ENCODE measurements at regions not wholly inside any gene's neighbourhood (a gene's known extent, or its start where the extent isn't known, plus 50 kb on each side); places are given as distances from the start of the nearest gene placed in this dataset.

DNA sequence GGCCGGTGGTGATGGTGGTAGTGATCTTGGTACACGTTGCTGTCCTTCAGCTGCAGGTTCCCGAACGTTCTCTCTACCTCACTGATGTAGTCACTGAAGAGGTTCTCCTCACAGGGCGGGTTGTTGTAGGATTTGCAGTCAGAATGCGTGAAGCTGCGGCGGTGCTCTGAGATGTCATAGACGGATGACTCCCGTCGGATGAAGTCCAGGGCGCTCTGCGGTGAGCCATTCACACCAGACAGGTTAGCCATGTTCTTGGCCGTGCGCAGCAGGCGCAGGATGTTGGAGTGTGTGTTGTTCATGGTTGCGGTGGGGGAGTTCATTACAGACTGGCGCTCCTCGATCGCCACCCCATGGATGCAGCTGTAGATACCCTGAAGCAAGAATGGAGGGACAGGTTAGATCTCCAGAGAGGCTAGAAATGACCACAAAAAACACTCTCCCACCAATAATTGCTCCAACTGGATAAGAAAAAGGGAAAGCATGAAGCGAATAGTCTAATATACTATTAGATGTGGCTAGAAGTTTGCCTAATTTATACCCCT, 367.8 kb downstream of the EMP1 start:
- TF ChIP-seq, protein P1, sequence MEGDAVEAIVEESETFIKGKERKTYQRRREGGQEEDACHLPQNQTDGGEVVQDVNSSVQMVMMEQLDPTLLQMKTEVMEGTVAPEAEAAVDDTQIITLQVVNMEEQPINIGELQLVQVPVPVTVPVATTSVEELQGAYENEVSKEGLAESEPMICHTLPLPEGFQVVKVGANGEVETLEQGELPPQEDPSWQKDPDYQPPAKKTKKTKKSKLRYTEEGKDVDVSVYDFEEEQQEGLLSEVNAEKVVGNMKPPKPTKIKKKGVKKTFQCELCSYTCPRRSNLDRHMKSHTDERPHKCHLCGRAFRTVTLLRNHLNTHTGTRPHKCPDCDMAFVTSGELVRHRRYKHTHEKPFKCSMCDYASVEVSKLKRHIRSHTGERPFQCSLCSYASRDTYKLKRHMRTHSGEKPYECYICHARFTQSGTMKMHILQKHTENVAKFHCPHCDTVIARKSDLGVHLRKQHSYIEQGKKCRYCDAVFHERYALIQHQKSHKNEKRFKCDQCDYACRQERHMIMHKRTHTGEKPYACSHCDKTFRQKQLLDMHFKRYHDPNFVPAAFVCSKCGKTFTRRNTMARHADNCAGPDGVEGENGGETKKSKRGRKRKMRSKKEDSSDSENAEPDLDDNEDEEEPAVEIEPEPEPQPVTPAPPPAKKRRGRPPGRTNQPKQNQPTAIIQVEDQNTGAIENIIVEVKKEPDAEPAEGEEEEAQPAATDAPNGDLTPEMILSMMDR (IDR thresholded peaks at IDR 0.05; ENCODE audit: extremely low read depth, low read depth, low read length): no peak

DNA sequence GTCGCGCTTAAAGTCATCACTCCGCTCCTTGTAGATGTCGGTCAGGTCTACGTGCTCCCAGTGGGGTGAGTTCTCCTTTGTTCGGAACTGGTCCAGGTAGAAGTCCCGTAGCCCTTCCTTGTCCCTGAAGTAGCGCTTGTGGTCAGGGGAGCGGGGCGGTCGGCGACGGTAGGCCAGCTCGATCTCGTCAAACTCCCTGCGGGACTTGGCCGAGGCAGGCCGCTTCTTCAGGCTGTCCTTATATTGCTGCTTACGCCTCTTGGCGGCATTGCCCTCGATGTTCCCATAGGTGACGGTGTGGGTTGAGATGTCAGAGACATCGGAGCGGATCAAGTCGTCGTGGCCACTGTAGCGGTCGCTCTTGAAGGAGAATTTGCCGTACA, 367.2 kb downstream of the EMP1 start:
- Histone ChIP-seq H3K79me2 (ENCODE audit: insufficient read depth, low read length) (no peaks in the 10 kb centered on the region), H3K27me3 (ENCODE audit: insufficient read depth, low read length) (no peaks in the 10 kb centered on the region), H3K9me3 (ENCODE audit: low read depth, low read length) (no peaks in the 10 kb centered on the region), H3K4me1 (ENCODE audit: insufficient read depth, low read length) (no peaks in the 10 kb centered on the region), H2AFZ (ENCODE audit: low read length) (no peak overlapping the region), H3K27ac (ENCODE audit: low read depth, low read length) (no peak overlapping the region), H3K4me2 (ENCODE audit: insufficient read depth, low read length) (no peak overlapping the region), H4K20me1 (ENCODE audit: insufficient read depth, low read length) (no peaks in the 10 kb centered on the region), H3K36me3 (ENCODE audit: insufficient read depth, low read length) (no peaks in the 10 kb centered on the region), H3K4me3 (ENCODE audit: insufficient read depth, low read length) (no peak overlapping the region)
- DNase-seq (ENCODE audit: insufficient read length, low spot score, missing footprints): no peak
- TF ChIP-seq, protein P1 (IDR thresholded peaks at IDR 0.05; ENCODE audit: extremely low read depth, low read depth, low read length): no peak

More for the DNA sequence above, 367.8 kb downstream of the EMP1 start:
- Histone ChIP-seq H2AFZ (ENCODE audit: low read length) (no peak overlapping the region), H3K27me3 (ENCODE audit: insufficient read depth, low read length) (no peaks in the 10 kb centered on the region), H3K36me3 (ENCODE audit: insufficient read depth, low read length) (no peaks in the 10 kb centered on the region), H3K4me1 (ENCODE audit: insufficient read depth, low read length) (no peaks in the 10 kb centered on the region), H3K79me2 (ENCODE audit: insufficient read depth, low read length) (no peaks in the 10 kb centered on the region), H3K4me3 (ENCODE audit: insufficient read depth, low read length) (no peak overlapping the region), H3K27ac (ENCODE audit: low read depth, low read length) (no peak overlapping the region), H3K4me2 (ENCODE audit: insufficient read depth, low read length) (no peak overlapping the region), H3K9me3 (ENCODE audit: low read depth, low read length) (no peaks in the 10 kb centered on the region), H4K20me1 (ENCODE audit: insufficient read depth, low read length) (no peaks in the 10 kb centered on the region)
- DNase-seq (ENCODE audit: insufficient read length, low spot score, missing footprints): no peak

DNA sequence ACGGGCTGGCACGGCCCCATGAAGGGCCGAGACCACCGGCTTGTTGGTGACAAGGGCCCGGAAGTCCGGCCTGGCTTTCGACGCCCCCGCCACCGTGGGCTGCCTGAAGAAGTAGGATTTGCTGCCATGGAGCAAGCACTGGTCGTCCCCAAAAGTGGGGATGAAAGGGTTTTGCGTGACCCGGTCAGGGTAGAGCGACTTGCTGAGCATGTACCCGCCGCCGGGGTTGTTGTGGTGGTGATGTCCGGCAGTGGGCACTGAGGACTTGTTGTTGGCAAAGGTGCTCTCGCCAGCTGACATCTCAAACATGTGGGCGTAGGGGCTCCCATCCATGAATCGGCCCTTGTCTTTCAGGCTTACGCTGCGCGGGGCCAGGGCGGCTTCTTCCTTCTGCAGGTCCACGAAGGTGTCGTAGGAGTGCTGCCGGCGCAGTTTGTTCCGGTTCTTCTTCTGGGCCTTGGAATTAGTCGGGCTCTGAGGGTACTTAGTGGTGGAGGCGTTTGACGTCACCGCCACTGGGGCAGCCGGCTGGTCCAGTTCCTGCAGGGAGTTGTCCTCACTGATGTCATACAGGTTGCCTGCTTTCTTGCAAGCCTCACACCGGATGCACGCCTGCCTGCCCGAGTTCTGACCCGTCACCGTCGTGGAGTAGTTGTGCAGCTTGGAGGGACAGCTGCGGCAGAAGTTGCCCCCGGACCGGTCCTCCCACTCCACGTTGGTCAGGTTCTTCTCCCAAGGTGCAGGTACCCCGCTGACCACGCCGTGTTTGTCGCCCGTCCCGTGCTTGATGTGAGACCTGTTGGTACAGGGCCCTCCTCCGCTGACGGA, 366.6 kb downstream of the EMP1 start:
- TF ChIP-seq, protein P1 (IDR thresholded peaks at IDR 0.05; ENCODE audit: extremely low read depth, low read depth, low read length): no peak
- H3K27me3 ChIP-seq (ENCODE audit: insufficient read depth, low read length): no peaks in the 10 kb centered on the region

DNA sequence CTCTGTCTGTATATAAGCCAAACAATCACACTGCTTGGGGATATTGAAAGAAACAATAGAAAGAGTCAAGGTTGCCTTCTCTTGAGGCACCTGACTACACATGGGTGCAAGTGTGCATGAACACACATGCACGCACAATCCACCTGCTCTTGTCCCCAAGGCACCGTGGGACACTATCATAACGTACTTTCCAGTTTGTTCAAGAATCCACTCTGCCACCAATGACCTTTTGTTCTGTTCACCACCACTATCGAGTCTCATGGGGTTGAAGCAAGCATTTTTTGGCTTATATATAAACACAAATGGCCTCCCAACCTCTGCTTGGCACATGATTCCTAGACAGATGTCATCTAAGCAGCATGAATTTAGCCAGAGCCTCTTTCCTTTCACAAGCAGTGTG, 365.4 kb downstream of the EMP1 start:
- Histone ChIP-seq H3K27ac (ENCODE audit: low read depth, low read length) (no peak overlapping the region), H3K79me2 (ENCODE audit: insufficient read depth, low read length) (no peaks in the 10 kb centered on the region), H3K27me3 (ENCODE audit: insufficient read depth, low read length) (no peaks in the 10 kb centered on the region), H3K9me3 (ENCODE audit: low read depth, low read length) (no peaks in the 10 kb centered on the region), H3K36me3 (ENCODE audit: insufficient read depth, low read length) (no peaks in the 10 kb centered on the region), H2AFZ (ENCODE audit: low read length) (no peak overlapping the region), H3K4me2 (ENCODE audit: insufficient read depth, low read length) (no peak overlapping the region), H3K4me3 (ENCODE audit: insufficient read depth, low read length) (no peak overlapping the region), H4K20me1 (ENCODE audit: insufficient read depth, low read length) (no peaks in the 10 kb centered on the region), H3K4me1 (ENCODE audit: insufficient read depth, low read length) (no peaks in the 10 kb centered on the region)
- peak; percentile 55 for DNase-seq (ENCODE audit: insufficient read length, low spot score, missing footprints)
- TF ChIP-seq, protein P1 (IDR thresholded peaks at IDR 0.05; ENCODE audit: extremely low read depth, low read depth, low read length): no peak

More for the DNA sequence above, 366.6 kb downstream of the EMP1 start:
- DNase-seq (ENCODE audit: insufficient read length, low spot score, missing footprints): peak; percentile 59
- H4K20me1 ChIP-seq (ENCODE audit: insufficient read depth, low read length): no peaks in the 10 kb centered on the region
- no peak overlapping the region for H3K4me3 ChIP-seq (ENCODE audit: insufficient read depth, low read length)
- no peak overlapping the region for H2AFZ ChIP-seq (ENCODE audit: low read length)
- no peak overlapping the region for H3K27ac ChIP-seq (ENCODE audit: low read depth, low read length)
- H3K4me1 ChIP-seq (ENCODE audit: insufficient read depth, low read length): no peaks in the 10 kb centered on the region
- H3K79me2 ChIP-seq (ENCODE audit: insufficient read depth, low read length): no peaks in the 10 kb centered on the region
- H3K36me3 ChIP-seq (ENCODE audit: insufficient read depth, low read length): no peaks in the 10 kb centered on the region
- no peaks in the 10 kb centered on the region for H3K9me3 ChIP-seq (ENCODE audit: low read depth, low read length)
- H3K4me2 ChIP-seq (ENCODE audit: insufficient read depth, low read length): no peak overlapping the region

All from osteoblast (primary cell).